ENCODE measurements at regions not wholly inside any gene's neighbourhood (a gene's known extent, or its start where the extent isn't known, plus 50 kb on each side); places are given as distances from the start of the nearest gene placed in this dataset.

DNA sequence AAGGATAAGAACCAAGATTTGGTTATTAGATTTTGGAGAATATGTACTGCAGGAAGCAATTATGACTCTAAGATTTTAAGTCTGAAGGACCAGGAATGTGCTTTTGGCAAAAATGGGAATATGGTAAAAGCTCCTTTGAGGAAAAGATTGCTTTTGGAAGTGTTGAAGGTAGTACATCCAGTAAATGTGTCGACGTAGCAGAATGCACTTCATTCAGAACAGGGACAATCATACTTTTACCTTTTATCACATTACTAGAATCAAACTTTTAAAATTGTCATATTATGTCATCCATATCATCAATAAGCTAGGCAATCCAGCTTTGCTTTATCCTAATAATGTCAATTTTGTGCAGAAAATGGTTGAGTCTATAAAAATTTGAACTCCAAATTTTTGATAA, 74.3 kb upstream of the MSTN start:
- no peak overlapping the region for H3K9ac ChIP-seq (ENCODE audit: insufficient read depth, low read length)
- H3K79me2 ChIP-seq (ENCODE audit: control insufficient read depth, insufficient read depth, low read length) = no peaks in the 10 kb centered on the region

DNA sequence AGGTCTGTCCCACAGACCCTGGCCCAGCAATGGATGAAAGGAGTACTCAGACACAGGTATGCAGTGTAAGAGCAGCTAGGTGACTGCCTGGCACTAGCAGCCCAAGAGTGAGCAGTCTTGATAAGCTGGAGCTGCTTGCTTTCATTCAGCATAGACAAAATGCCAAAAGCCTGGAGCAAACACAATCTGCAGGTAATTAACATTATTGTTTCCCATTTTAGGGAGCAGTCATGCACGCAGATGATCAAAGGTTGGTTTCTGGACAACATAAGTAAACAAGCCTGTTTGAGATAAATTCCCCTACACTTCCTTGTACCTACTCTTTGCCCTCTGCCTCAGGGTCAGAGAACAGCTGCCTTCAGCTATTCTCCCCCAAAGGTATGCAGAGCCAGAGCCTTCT, 73.7 kb upstream of the MSTN start:
- no peak overlapping the region for H2AFZ ChIP-seq (ENCODE audit: low read length)

More for the DNA sequence above, 74.3 kb upstream of the MSTN start:
- Histone ChIP-seq H4K20me1 (ENCODE audit: control insufficient read depth, extremely low read depth, insufficient read depth, low read length) (no peaks in the 10 kb centered on the region), H3K27me3 (ENCODE audit: control insufficient read depth, insufficient read depth, low read length) (no peaks in the 10 kb centered on the region), H3K27ac (ENCODE audit: insufficient read depth, low read length) (no peak overlapping the region), H2AFZ (ENCODE audit: low read length) (no peak overlapping the region), H3K9me3 (ENCODE audit: control insufficient read depth, insufficient read depth, low read depth, low read length) (no peaks in the 10 kb centered on the region), H3K4me1 (ENCODE audit: control insufficient read depth, extremely low read depth, insufficient read depth, low read length) (no peaks in the 10 kb centered on the region), H3K4me2 (ENCODE audit: extremely low read depth, insufficient read depth, low read length) (no peak overlapping the region), H3K36me3 (ENCODE audit: control insufficient read depth, insufficient read depth, low read length) (no peaks in the 10 kb centered on the region), H3K4me3 (replicated peaks in 1 of 4; ENCODE audit: control extremely low read depth in 1 of 4, insufficient read depth in 1 of 4, low read depth in 3 of 4, low read length in 4 of 4) (no peak overlapping the region)
- TF ChIP-seq, protein P1, sequence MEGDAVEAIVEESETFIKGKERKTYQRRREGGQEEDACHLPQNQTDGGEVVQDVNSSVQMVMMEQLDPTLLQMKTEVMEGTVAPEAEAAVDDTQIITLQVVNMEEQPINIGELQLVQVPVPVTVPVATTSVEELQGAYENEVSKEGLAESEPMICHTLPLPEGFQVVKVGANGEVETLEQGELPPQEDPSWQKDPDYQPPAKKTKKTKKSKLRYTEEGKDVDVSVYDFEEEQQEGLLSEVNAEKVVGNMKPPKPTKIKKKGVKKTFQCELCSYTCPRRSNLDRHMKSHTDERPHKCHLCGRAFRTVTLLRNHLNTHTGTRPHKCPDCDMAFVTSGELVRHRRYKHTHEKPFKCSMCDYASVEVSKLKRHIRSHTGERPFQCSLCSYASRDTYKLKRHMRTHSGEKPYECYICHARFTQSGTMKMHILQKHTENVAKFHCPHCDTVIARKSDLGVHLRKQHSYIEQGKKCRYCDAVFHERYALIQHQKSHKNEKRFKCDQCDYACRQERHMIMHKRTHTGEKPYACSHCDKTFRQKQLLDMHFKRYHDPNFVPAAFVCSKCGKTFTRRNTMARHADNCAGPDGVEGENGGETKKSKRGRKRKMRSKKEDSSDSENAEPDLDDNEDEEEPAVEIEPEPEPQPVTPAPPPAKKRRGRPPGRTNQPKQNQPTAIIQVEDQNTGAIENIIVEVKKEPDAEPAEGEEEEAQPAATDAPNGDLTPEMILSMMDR (conservative IDR thresholded peaks at IDR 0.05 in 1 of 2, IDR thresholded peaks at IDR 0.05 in 1 of 2; ENCODE audit: low read depth in 1 of 2, low read length in 2 of 2) = no peak
- no peak for TF ChIP-seq EZH2 (IDR thresholded peaks at IDR 0.05; ENCODE audit: low read length, missing control alignments)
- DNase-seq (ENCODE audit: low read depth in 2 of 2) = no peak

DNA sequence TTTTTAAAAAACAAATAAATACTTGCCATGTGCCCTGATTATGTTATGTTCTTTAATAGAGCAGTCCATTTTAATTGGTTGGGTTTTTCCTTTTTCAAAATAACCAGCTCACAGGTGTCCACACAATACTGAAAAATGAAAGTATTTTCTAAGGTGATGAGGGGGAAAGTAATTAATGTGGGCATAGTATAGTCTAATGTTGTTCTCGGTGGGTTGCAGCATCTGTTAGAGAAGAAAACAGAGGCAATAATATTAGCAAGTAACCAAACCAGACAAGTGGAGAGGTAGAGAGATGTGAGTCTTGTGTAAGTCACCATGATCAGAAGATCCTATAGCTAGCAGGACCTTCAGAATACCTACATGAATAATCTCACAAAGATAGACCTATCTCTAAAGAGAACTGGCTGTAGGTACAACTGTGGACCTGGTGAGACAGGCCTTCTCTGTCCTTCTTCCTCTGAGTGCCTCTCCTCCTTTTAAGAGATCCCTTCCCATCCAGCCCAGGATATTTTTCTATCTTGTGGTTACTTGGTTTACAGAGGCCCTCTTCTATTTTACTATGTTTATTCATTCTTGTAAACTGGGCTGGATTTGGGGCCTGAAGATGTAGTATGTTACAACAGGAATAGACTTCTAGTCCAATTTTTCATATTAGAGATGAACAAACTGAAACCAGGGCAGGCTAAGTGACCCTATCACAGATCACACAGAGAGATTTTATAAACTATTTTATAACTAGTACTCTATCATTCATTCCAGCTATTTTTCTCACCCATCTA, 67.1 kb upstream of the MSTN start:
- Histone ChIP-seq H3K27ac (ENCODE audit: insufficient read depth, low read length) (no peak overlapping the region), H3K4me2 (ENCODE audit: extremely low read depth, insufficient read depth, low read length) (no peak overlapping the region), H3K79me2 (ENCODE audit: control insufficient read depth, insufficient read depth, low read length) (no peaks in the 10 kb centered on the region), H3K27me3 (ENCODE audit: control insufficient read depth, insufficient read depth, low read length) (no peaks in the 10 kb centered on the region), H4K20me1 (ENCODE audit: control insufficient read depth, extremely low read depth, insufficient read depth, low read length) (no peaks in the 10 kb centered on the region), H3K9me3 (ENCODE audit: control insufficient read depth, insufficient read depth, low read depth, low read length) (no peaks in the 10 kb centered on the region), H3K4me1 (ENCODE audit: control insufficient read depth, extremely low read depth, insufficient read depth, low read length) (no peaks in the 10 kb centered on the region), H3K4me3 (replicated peaks in 1 of 4; ENCODE audit: control extremely low read depth in 1 of 4, insufficient read depth in 1 of 4, low read depth in 3 of 4, low read length in 4 of 4) (no peak overlapping the region), H2AFZ (ENCODE audit: low read length) (no peak overlapping the region), H3K9ac (ENCODE audit: insufficient read depth, low read length) (no peak overlapping the region), H3K36me3 (ENCODE audit: control insufficient read depth, insufficient read depth, low read length) (no peaks in the 10 kb centered on the region)
- DNase-seq (ENCODE audit: low read depth in 2 of 2) = no peak
- TF ChIP-seq EZH2 (IDR thresholded peaks at IDR 0.05; ENCODE audit: low read length, missing control alignments) = no peak
- TF ChIP-seq, protein P1 (conservative IDR thresholded peaks at IDR 0.05 in 1 of 2, IDR thresholded peaks at IDR 0.05 in 1 of 2; ENCODE audit: low read depth in 1 of 2, low read length in 2 of 2) = no peak

More for the DNA sequence above, 73.7 kb upstream of the MSTN start:
- no peaks in the 10 kb centered on the region for H3K27me3 ChIP-seq (ENCODE audit: control insufficient read depth, insufficient read depth, low read length)
- H3K4me3 ChIP-seq (replicated peaks in 1 of 4; ENCODE audit: control extremely low read depth in 1 of 4, insufficient read depth in 1 of 4, low read depth in 3 of 4, low read length in 4 of 4) = no peak overlapping the region
- H3K4me2 ChIP-seq (ENCODE audit: extremely low read depth, insufficient read depth, low read length) = no peak overlapping the region
- H3K79me2 ChIP-seq (ENCODE audit: control insufficient read depth, insufficient read depth, low read length) = no peaks in the 10 kb centered on the region
- no peak overlapping the region for H3K9ac ChIP-seq (ENCODE audit: insufficient read depth, low read length)
- no peaks in the 10 kb centered on the region for H3K36me3 ChIP-seq (ENCODE audit: control insufficient read depth, insufficient read depth, low read length)
- no peak overlapping the region for H3K27ac ChIP-seq (ENCODE audit: insufficient read depth, low read length)
- no peaks in the 10 kb centered on the region for H4K20me1 ChIP-seq (ENCODE audit: control insufficient read depth, extremely low read depth, insufficient read depth, low read length)
- no peaks in the 10 kb centered on the region for H3K4me1 ChIP-seq (ENCODE audit: control insufficient read depth, extremely low read depth, insufficient read depth, low read length)
- H3K9me3 ChIP-seq (ENCODE audit: control insufficient read depth, insufficient read depth, low read depth, low read length) = no peaks in the 10 kb centered on the region
- TF ChIP-seq EZH2 (IDR thresholded peaks at IDR 0.05; ENCODE audit: low read length, missing control alignments) = no peak
- TF ChIP-seq, protein P1 (conservative IDR thresholded peaks at IDR 0.05 in 1 of 2, IDR thresholded peaks at IDR 0.05 in 1 of 2; ENCODE audit: low read depth in 1 of 2, low read length in 2 of 2) = no peak
- DNase-seq (ENCODE audit: low read depth in 2 of 2) = no peak
